Stimulated activated CD8-positive, alpha-beta memory T cell treated with anti-CD3 and anti-CD28 coated beads, Interleukin-12 subunit alpha, Interleukin-12 subunit beta, amount 100 ng/mL, for 1 hour (primary cell): ENCODE measurements at regions not wholly inside any gene's neighbourhood (a gene's known extent, or its start where the extent isn't known, plus 50 kb on each side); places are given as distances from the start of the nearest gene placed in this dataset.
"Not testable (repeated sequence)": the region's sequence is repeated elsewhere in the genome, so short reads cannot be mapped to it uniquely, and the experiment has no call there.

Experiments
- DNase-seq: peaks from one replicate; pipeline ENCODE4 v3.0.0-alpha.2; 2020; ENCODE audit warnings: low read depth

DNA sequence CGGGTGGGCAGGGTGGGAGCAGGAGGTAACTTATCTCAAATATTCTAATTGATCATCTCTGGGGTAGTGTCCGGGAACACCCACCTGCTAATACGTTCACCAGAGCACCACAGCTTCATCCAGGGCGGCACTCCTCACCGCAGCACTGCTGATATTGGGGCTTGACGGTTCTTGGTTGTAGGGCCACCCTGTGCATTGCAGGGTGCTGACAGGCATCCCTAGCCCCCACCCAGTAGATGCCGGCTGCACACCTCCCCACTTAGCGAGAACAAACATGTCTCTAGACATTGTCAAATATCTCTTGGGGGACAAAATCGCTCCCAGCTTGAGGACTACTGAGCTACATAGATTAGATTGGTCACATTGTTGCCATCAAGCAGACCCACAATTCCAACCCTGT, 73.9 kb upstream of the WASF3 start:
- no peak for DNase-seq

GRCh38 chr13:26484196-26484595, 73.3 kb upstream of the WASF3 start:
- DNase-seq, result no peak

- DNase-seq, result no peak
These were observed 72.2 kb upstream of the WASF3 start for GRCh38 chr13:26485288-26485687.

- DNase-seq, result no peak
These were observed 71.7 kb upstream of the WASF3 start for GRCh38 chr13:26485786-26486185.

DNA sequence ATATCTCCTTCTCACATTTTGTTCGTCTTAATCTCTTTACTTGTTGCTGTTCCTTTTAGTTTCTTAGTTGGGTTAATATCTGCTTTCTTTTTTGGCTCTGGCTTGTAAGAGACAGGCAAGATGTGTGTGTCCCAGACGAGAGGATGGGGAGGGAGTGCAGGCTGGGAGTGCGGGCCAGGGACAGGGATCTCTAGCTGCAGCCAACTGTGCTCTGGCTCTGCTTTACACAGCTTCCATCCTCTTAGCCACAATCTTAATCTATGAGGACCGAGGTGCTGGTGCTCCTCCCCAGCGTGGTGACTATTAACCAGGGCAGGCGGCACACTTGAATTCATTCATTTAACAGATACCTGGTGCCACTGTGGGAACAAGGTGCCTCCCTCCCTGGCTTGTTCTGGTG, 70.9 kb upstream of the WASF3 start:
- no peak for DNase-seq

DNA sequence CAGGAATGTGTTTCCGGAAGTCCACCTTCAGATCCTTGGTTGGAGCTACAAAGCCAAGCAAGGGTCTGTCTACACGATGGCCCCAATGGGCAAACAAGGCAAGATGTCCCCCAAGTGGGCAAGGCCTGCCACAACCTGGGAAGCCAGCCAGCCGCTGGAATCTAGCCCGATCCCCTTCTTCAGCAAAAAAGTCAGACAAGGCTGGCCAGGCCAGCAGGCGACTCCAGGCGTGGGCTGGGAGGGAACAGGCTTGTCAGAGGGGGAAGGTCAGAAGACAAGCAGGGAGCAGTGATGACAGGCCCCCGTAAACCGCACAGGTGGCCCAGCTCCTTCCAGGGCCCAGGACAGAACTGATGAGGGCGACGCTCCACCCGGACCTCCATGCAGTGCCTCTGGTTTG, 69.7 kb upstream of the WASF3 start:
- no peak for DNase-seq

GRCh38 chr13:26488236-26489003, 69.1 kb upstream of the WASF3 start:
- no peak for DNase-seq

DNA sequence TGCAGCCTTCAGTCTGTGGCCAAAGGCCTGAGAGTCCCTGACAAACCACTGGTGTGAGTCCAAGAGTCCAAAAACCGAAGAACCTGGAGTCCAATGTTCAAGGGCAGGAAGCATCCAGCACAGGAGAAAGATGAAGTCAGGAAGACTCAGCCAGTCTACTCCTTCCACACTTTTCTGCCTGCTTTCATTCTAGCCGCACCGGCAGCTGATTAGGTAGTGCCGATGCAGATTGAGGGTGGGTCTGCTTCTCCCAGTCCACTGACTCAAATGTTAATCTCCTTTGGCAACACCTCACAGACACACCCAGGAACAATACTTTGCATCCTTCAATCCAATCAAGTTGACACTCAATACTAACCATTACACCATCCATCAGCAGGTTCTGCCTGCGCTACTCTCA, 65.2 kb upstream of the WASF3 start:
- not testable (repeated sequence) for DNase-seq

- no peak for DNase-seq
These were observed 62.8 kb upstream of the WASF3 start for GRCh38 chr13:26494571-26495195.

GRCh38 chr13:26495750-26496149, 61.7 kb upstream of the WASF3 start:
- DNase-seq, result no peak

GRCh38 chr13:26497968-26498511, 59.4 kb upstream of the WASF3 start:
- no peak for DNase-seq

- DNase-seq, result no peak
These were observed 58.6 kb upstream of the WASF3 start for GRCh38 chr13:26498656-26499601.

DNA sequence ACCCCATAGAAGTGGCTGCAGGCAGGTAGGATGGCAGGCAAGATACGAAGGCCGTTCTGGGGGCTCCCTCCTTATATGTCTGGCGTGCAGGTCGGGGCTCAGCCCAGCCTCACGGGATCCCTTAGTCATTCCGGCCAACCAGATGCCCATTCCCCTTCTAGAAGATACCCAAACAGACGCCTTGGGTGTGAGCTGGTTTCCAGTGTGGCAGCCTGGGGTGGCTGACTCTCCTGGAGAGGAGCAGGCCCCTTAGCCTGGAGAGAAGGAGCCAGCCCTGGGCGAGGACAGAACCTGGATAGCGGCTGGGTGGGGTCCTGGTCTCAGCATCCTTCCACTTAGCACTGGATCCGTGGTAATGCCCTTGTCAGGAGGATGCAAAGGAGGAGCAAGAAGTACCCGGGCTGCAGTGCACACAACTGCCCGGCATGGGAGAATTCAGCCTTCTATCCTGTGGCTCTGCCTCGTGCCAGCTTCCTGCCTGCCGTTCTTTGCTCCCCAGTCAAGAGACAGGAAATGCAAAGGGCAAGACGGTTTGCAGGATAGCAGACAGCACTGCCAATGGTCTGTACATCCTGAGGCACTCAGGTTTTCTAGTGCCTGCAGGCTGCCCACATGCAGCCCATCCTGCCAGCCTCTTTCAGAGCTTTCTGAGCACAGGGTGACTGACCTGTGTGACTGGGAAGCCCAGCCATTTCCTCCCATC, 56.7 kb upstream of the WASF3 start:
- DNase-seq, result no peak

GRCh38 chr13:26501641-26502040, 55.8 kb upstream of the WASF3 start:
- no peak for DNase-seq

DNA sequence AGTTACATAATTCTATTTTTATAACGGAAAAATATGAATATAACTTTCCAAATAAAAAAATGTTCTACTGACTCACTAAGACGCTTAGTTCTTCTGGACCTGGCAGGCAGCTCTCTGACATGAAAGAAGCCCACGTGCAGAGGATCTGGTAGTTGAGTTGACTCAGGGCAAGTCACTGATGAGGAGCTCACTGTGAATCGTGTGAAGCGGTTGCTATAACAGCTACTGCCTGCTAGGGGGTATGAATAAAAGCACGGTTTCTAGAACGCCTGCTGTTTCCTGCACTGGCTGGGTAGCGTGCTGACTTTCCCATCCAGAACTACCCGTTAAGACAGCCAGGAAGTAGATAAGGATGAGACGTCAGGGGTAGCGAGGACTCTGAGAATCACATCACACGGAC, 54.7 kb upstream of the WASF3 start:
- no peak for DNase-seq

- DNase-seq, result no peak
These were observed 53.5 kb upstream of the WASF3 start for GRCh38 chr13:26503826-26504594.
